ENCODE measurements at regions not wholly inside any gene's neighbourhood (a gene's known extent, or its start where the extent isn't known, plus 50 kb on each side); places are given as distances from the start of the nearest gene placed in this dataset.

GRCh38 chrX:51047950-51048349, 137.4 kb downstream of the BMP15 start:
- TF ChIP-seq CTCF (IDR thresholded peaks at IDR 0.05) (no peak), POLR2A (IDR thresholded peaks at IDR 0.05) (no peak)
